EH (cell line): ENCODE measurements at regions not wholly inside any gene's neighbourhood (a gene's known extent, or its start where the extent isn't known, plus 50 kb on each side); places are given as distances from the start of the nearest gene placed in this dataset.
"Not testable (repeated sequence)": the region's sequence is repeated elsewhere in the genome, so short reads cannot be mapped to it uniquely, and the experiment has no call there.

Source experiments
- DNase-seq: peaks from one replicate; pipeline ENCODE4 v3.0.0-alpha.2; 2015; ENCODE audit warnings: low read depth

GRCh38 chr7:20839196-20839735 is 52.6 kb upstream of the SP8 start:
- DNase-seq: no peak

GRCh38 chr7:20839987-20840386 is 53.3 kb upstream of the SP8 start:
- no peak for DNase-seq

- no peak for DNase-seq
Measured at GRCh38 chr7:20846791-20847190, 60.1 kb upstream of the SP8 start.

- DNase-seq: no peak
Measured at GRCh38 chr7:20858951-20859350, 72.3 kb upstream of the SP8 start.

GRCh38 chr7:20861468-20861867 is 74.8 kb upstream of the SP8 start:
- no peak for DNase-seq

GRCh38 chr7:20862554-20862953 is 75.9 kb upstream of the SP8 start:
- DNase-seq: no peak

GRCh38 chr7:20864221-20864620 is 77.5 kb upstream of the SP8 start:
- no peak for DNase-seq

- no peak for DNase-seq
Measured at GRCh38 chr7:20865684-20866083, 79.0 kb upstream of the SP8 start.

- DNase-seq: no peak
Measured at GRCh38 chr7:20870977-20871376, 84.3 kb upstream of the SP8 start.

- no peak for DNase-seq
Measured at GRCh38 chr7:20892776-20893175, 106.1 kb upstream of the SP8 start.

GRCh38 chr7:20894806-20895205 is 108.1 kb upstream of the SP8 start:
- DNase-seq: no peak

GRCh38 chr7:20895563-20895962 is 108.9 kb upstream of the SP8 start:
- no peak for DNase-seq

GRCh38 chr7:20896996-20897395 is 110.3 kb upstream of the SP8 start:
- DNase-seq: no peak

- no peak for DNase-seq
Measured at GRCh38 chr7:20906801-20907453, 120.2 kb upstream of the SP8 start.

GRCh38 chr7:20911081-20911480 is 124.4 kb upstream of the SP8 start:
- no peak for DNase-seq

GRCh38 chr7:20913853-20914252 is 127.2 kb upstream of the SP8 start:
- no peak for DNase-seq

- DNase-seq: no peak
Measured at GRCh38 chr7:20916311-20916710, 129.6 kb upstream of the SP8 start.

GRCh38 chr7:20917603-20918002 is 130.9 kb upstream of the SP8 start:
- no peak for DNase-seq

- DNase-seq: no peak
Measured at GRCh38 chr7:20918156-20918555, 131.5 kb upstream of the SP8 start.

GRCh38 chr7:20927178-20927577 is 140.5 kb upstream of the SP8 start:
- DNase-seq: not testable (repeated sequence)

- no peak for DNase-seq
Measured at GRCh38 chr7:20927976-20928375, 141.3 kb upstream of the SP8 start.

GRCh38 chr7:20929199-20929598 is 142.5 kb upstream of the SP8 start:
- DNase-seq: no peak

- DNase-seq: no peak
Measured at GRCh38 chr7:20931739-20932138, 145.1 kb upstream of the SP8 start.

- DNase-seq: no peak
Measured at GRCh38 chr7:20932785-20933527, 146.3 kb upstream of the SP8 start.
